Neuronal stem cell (in vitro differentiated cells): ENCODE measurements at regions not wholly inside any gene's neighbourhood (a gene's known extent, or its start where the extent isn't known, plus 50 kb on each side); places are given as distances from the start of the nearest gene placed in this dataset. TPM values are rescaled to one million over a fixed set of nuclear protein-coding genes. Genes with fewer than 3 reads are reported as not detected.

ENCODE experiments used
- DNase-seq: peaks from one replicate; pipeline ENCODE4 v3.0.0-alpha.2; 2013; ENCODE audit warnings: low spot score
- H2AFZ ChIP-seq: one replicate; pipeline ENCODE4 v1.6.1; 2013; ENCODE audit warnings: mild to moderate bottlenecking, low read length, inconsistent platforms
- H2AK5ac ChIP-seq: 2 replicates; pipeline ENCODE4 v1.6.1; 2013; ENCODE audit warnings: low read depth, mild to moderate bottlenecking, inconsistent platforms, low read length, moderate library complexity, mixed read lengths
- H2BK120ac ChIP-seq: 2 replicates; pipeline ENCODE4 v1.6.1; 2013; ENCODE audit warnings: low read depth, mild to moderate bottlenecking, inconsistent platforms, low read length, moderate library complexity, mixed read lengths
- H2BK12ac ChIP-seq: one replicate; pipeline ENCODE4 v1.6.1; 2013; ENCODE audit warnings: low read length, inconsistent platforms
- H2BK15ac ChIP-seq: 2 replicates; pipeline ENCODE4 v1.6.1; 2013; ENCODE audit warnings: mild to moderate bottlenecking, low read length, inconsistent platforms, mixed read lengths
- H2BK5ac ChIP-seq: one replicate; pipeline ENCODE4 v1.6.1; 2013; ENCODE audit warnings: inconsistent platforms, mild to moderate bottlenecking, low read length, moderate library complexity
- H3K14ac ChIP-seq: one replicate; pipeline ENCODE4 v1.6.1; 2013; ENCODE audit warnings: low read length, inconsistent platforms
- H3K18ac ChIP-seq: 2 replicates; pipeline ENCODE4 v1.6.1; 2013; ENCODE audit warnings: low read length, inconsistent platforms
- H3K23ac ChIP-seq: 2 replicates; pipeline ENCODE4 v1.6.1; 2013; ENCODE audit warnings: low read depth, mild to moderate bottlenecking, mixed read lengths, low read length, inconsistent platforms; ENCODE audit not compliant: poor library complexity
- H3K27ac ChIP-seq: replicated peaks from 3 replicates; pipeline ENCODE4 v1.5.1; 2013; ENCODE audit warnings: low read length, inconsistent platforms
- H3K27me3 ChIP-seq, 3 experiments: 2 replicates each; pipeline ENCODE4 v1.6.1; 2013; ENCODE audit warnings: low read length in 3 of 3, mild to moderate bottlenecking in 2 of 3, inconsistent platforms in 1 of 3, low read depth in 1 of 3, mixed read lengths in 1 of 3, moderate library complexity in 1 of 3; ENCODE audit not compliant: control insufficient read depth in 3 of 3, insufficient read depth in 3 of 3
- H3K36me3 ChIP-seq, 2 donors: replicated peaks in 1 of 2; 2 replicates each; pipeline ENCODE4 v1.6.1; 2013; ENCODE audit warnings: low read length in 2 of 2; ENCODE audit not compliant: control insufficient read depth in 2 of 2, insufficient read depth in 2 of 2
- H3K4ac ChIP-seq: 2 replicates; pipeline ENCODE4 v1.6.1; 2013; ENCODE audit warnings: inconsistent platforms, mild to moderate bottlenecking, low read length, moderate library complexity
- H3K4me1 ChIP-seq, 2 donors: 1 replicate in 1 of 2; 2 replicates in 1 of 2; pipeline ENCODE4 v1.6.1; 2013; ENCODE audit warnings: low read length in 2 of 2, low read depth in 1 of 2; ENCODE audit not compliant: control insufficient read depth in 2 of 2, insufficient read depth in 1 of 2
- H3K4me2 ChIP-seq: one replicate; pipeline ENCODE4 v1.6.1; 2013; ENCODE audit warnings: mild to moderate bottlenecking, low read length, inconsistent platforms; ENCODE audit not compliant: insufficient read depth, poor library complexity, severe bottlenecking
- H3K4me3 ChIP-seq, 2 donors: 2 replicates each; pipeline ENCODE4 v1.5.1; 2013; ENCODE audit warnings: low read length in 2 of 2, mild to moderate bottlenecking in 2 of 2, inconsistent platforms in 1 of 2, moderate library complexity in 1 of 2
- H3K79me1 ChIP-seq: one replicate; pipeline ENCODE4 v1.6.1; 2013; ENCODE audit warnings: low read depth, mild to moderate bottlenecking, inconsistent platforms, low read length, moderate library complexity
- H3K9ac ChIP-seq: one replicate; pipeline ENCODE4 v1.6.1; 2013; ENCODE audit warnings: mild to moderate bottlenecking, low read depth, low read length, inconsistent platforms; ENCODE audit not compliant: poor library complexity
- H3K9me3 ChIP-seq, 2 donors: replicated peaks in 1 of 2; 2 replicates each; pipeline versions ENCODE3 to v1.6.1; 2013; ENCODE audit warnings: low read length in 2 of 2, mild to moderate bottlenecking in 2 of 2, inconsistent platforms in 1 of 2, low read depth in 1 of 2, mixed read lengths in 1 of 2, moderate library complexity in 1 of 2; ENCODE audit not compliant: control insufficient read depth in 2 of 2, insufficient read depth in 1 of 2
- H4K8ac ChIP-seq: one replicate; pipeline ENCODE4 v1.6.1; 2013; ENCODE audit warnings: low read depth, mild to moderate bottlenecking, inconsistent platforms, low read length, moderate library complexity
- H4K91ac ChIP-seq: one replicate; pipeline ENCODE4 v1.6.1; 2013; ENCODE audit warnings: low read length, low read depth, mild to moderate bottlenecking, inconsistent platforms; ENCODE audit not compliant: poor library complexity
- WGBS, 2 donors: extraction: QIAGEN DNeasy Blood & Tissue Kit; methylation state at CpG; one replicate each; pipeline ENCODE4 v1.1.7; 2013; ENCODE audit warnings: missing lambda C conversion rate in 2 of 2, mixed read lengths in 1 of 2; ENCODE audit not compliant: insufficient read length in 2 of 2, insufficient replicate concordance in 1 of 2; ENCODE audit errors: extremely low coverage in 2 of 2; 5-methylcytosine and 5-hydroxymethylcytosine counted together
- small RNA-seq: library from polyadenylated mRNA; stranded (forward); fragments of <200 nt; extraction: miRNeasy Mini kit (QIAGEN cat#:217004); gene quantifications from one replicate; pipeline ENCODE3, GENCODE V24; 2013; ENCODE audit not compliant: insufficient read depth

DNA sequence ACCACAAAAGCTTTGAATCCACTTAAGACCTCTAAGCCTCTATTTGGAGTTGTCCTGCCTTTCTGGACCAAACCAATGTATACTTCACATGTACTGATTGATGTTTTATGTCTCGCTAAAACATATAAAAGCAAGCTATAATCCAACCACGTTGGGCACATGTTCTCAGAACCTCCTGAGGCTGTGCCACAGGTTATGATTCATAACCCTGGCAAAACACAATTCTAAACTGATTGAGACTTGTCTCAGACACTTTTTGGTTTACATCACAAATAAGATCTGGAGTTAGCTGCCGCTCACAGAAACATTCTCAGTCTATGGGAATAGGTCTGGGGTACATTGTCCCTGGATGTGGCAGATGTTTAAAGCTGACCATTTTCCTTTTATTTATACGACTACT, 53.4 kb upstream of the EPHA6 start:
- Histone ChIP-seq H3K9me3 (no peaks in the 10 kb centered on the region), H3K4ac (no peak overlapping the region), H3K23ac (no peak overlapping the region), H4K91ac (no peak overlapping the region), H3K4me1 (no peaks in the 10 kb centered on the region), H3K27ac (no peak overlapping the region), H2AFZ (no peak overlapping the region), H2BK120ac (no peak overlapping the region), H3K18ac (no peak overlapping the region), H2BK15ac (no peak overlapping the region), H2BK5ac (no peak overlapping the region), H3K79me1 (no peaks in the 10 kb centered on the region), H3K4me2 (no peak overlapping the region), H2AK5ac (no peak overlapping the region), H3K27me3 (no peaks in the 10 kb centered on the region), H4K8ac (no peak overlapping the region), H3K4me3 (no peak overlapping the region), H3K14ac (no peak overlapping the region), H2BK12ac (no peak overlapping the region), H3K9ac (no peak overlapping the region), H3K36me3 (no peaks in the 10 kb centered on the region)
- WGBS, 2 donors = no CpG with 5 or more reads among the region's 4 CpGs
- no peak for DNase-seq

Small RNA genes lying in the stretch of these regions (small RNA-seq; reads per million reads assigned to genes)
- not detected for gene MIR8060
- not detected for gene RNU6-1094P
